ENCODE measurements at regions not wholly inside any gene's neighbourhood (a gene's known extent, or its start where the extent isn't known, plus 50 kb on each side); places are given as distances from the start of the nearest gene placed in this dataset.

GRCh38 chr12:25051171-25051570, 102.3 kb upstream of the BCAT1 start:
- Mint-ChIP-seq H3K27ac (peak overlapping the region; percentile 96 to 100 (median 99)), H3K27me3 (ENCODE audit: low read depth in 3 of 3) (peaks cover 0 to 5% (median 0%) of the 10 kb centered on the region in 3 donors), H3K9me3 (peaks cover 2 to 14% (median 9%) of the 10 kb centered on the region in 7 donors), H3K36me3 (peaks cover 0 to 3% of the 10 kb centered on the region in 2 donors), H3K4me3 (peak overlapping the region; percentile 84 to 95), H3K4me1 (peaks cover 36% of the 10 kb centered on the region)
- peak overlapping the region; percentile 74 for H3K4me2 ChIP-seq (replicated peaks; ENCODE audit: extremely low read depth, low read length, poor library complexity, severe bottlenecking)
- H3K9ac ChIP-seq (ENCODE audit: insufficient read depth, low read length, poor library complexity, severe bottlenecking): peak overlapping the region; percentile 62
- WGBS (ENCODE audit: insufficient coverage): 67% methylated on average over 3 of the region's 6 CpGs
- H2AFZ ChIP-seq (ENCODE audit: insufficient read depth, low read depth, low read length, poor library complexity, severe bottlenecking): peak overlapping the region; percentile 74
- peak overlapping the region; percentile 84 to 98 for H3K27ac ChIP-seq (ENCODE audit: low read depth in 1 of 2, low read length in 2 of 2)
- intact Hi-C loops (cut with micrococcal nuclease): no loop called here
- H3K36me3 ChIP-seq (replicated peaks in 1 of 2; ENCODE audit: control insufficient read depth in 1 of 2, insufficient read depth in 2 of 2, low read length in 2 of 2): no peaks in the 10 kb centered on the region
- H3K4me3 ChIP-seq (replicated peaks in 1 of 3; ENCODE audit: low read depth in 2 of 3, low read length in 3 of 3): peak overlapping the region; percentile 63 to 99 (median 82)
- peak in 2 of 3 donors; percentile 13 to 22 for DNase-seq
- peaks cover 11% of the 10 kb centered on the region for H4K20me1 ChIP-seq (ENCODE audit: insufficient read depth, low read length)
- TF ChIP-seq, protein P1, sequence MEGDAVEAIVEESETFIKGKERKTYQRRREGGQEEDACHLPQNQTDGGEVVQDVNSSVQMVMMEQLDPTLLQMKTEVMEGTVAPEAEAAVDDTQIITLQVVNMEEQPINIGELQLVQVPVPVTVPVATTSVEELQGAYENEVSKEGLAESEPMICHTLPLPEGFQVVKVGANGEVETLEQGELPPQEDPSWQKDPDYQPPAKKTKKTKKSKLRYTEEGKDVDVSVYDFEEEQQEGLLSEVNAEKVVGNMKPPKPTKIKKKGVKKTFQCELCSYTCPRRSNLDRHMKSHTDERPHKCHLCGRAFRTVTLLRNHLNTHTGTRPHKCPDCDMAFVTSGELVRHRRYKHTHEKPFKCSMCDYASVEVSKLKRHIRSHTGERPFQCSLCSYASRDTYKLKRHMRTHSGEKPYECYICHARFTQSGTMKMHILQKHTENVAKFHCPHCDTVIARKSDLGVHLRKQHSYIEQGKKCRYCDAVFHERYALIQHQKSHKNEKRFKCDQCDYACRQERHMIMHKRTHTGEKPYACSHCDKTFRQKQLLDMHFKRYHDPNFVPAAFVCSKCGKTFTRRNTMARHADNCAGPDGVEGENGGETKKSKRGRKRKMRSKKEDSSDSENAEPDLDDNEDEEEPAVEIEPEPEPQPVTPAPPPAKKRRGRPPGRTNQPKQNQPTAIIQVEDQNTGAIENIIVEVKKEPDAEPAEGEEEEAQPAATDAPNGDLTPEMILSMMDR (IDR thresholded peaks at IDR 0.05): no peak
- peaks cover 31% of the 10 kb centered on the region for H3K79me2 ChIP-seq (ENCODE audit: insufficient read depth, low read length)
- peaks cover 0 to 5% of the 10 kb centered on the region in 2 donors for H3K9me3 ChIP-seq (replicated peaks in 1 of 2; ENCODE audit: control insufficient read depth in 1 of 2, insufficient read depth in 1 of 2, low read length in 2 of 2)
- H3K4me1 ChIP-seq (ENCODE audit: control insufficient read depth in 1 of 2, insufficient read depth in 2 of 2, low read length in 2 of 2): peaks cover 32 to 50% of the 10 kb centered on the region in 2 donors
- H3K27me3 ChIP-seq (ENCODE audit: control insufficient read depth in 2 of 2, insufficient read depth in 2 of 2, low read length in 2 of 2): no peaks in the 10 kb centered on the region

- no peaks in the 10 kb centered on the region for H3K36me3 ChIP-seq (replicated peaks in 1 of 2; ENCODE audit: control insufficient read depth in 1 of 2, insufficient read depth in 2 of 2, low read length in 2 of 2)
- H4K20me1 ChIP-seq (ENCODE audit: insufficient read depth, low read length): no peaks in the 10 kb centered on the region
- intact Hi-C loops (cut with micrococcal nuclease): no loop called here
- H3K4me3 ChIP-seq (replicated peaks in 1 of 3; ENCODE audit: low read depth in 2 of 3, low read length in 3 of 3): no peak overlapping the region
- H3K27ac ChIP-seq (ENCODE audit: low read depth in 1 of 2, low read length in 2 of 2): no peak overlapping the region
- peaks cover 2 to 5% of the 10 kb centered on the region in 2 donors for H3K9me3 ChIP-seq (replicated peaks in 1 of 2; ENCODE audit: control insufficient read depth in 1 of 2, insufficient read depth in 1 of 2, low read length in 2 of 2)
- peaks cover 2 to 5% of the 10 kb centered on the region in 2 donors for H3K4me1 ChIP-seq (ENCODE audit: control insufficient read depth in 1 of 2, insufficient read depth in 2 of 2, low read length in 2 of 2)
- peaks cover 4 to 24% (median 14%) of the 10 kb centered on the region in 7 donors for H3K9me3 Mint-ChIP-seq
- peaks cover 0 to 2% of the 10 kb centered on the region in 2 donors for H3K36me3 Mint-ChIP-seq
- DNase-seq: no peak
- TF ChIP-seq, protein P1 (IDR thresholded peaks at IDR 0.05): no peak
- no peak overlapping the region for H3K27ac Mint-ChIP-seq
- peaks cover 0 to 5% (median 0%) of the 10 kb centered on the region in 3 donors for H3K27me3 Mint-ChIP-seq (ENCODE audit: low read depth in 3 of 3)
- H3K4me3 Mint-ChIP-seq: no peak overlapping the region
- no peaks in the 10 kb centered on the region for H3K79me2 ChIP-seq (ENCODE audit: insufficient read depth, low read length)
- no peak overlapping the region for H3K4me2 ChIP-seq (replicated peaks; ENCODE audit: extremely low read depth, low read length, poor library complexity, severe bottlenecking)
- H3K27me3 ChIP-seq (ENCODE audit: control insufficient read depth in 2 of 2, insufficient read depth in 2 of 2, low read length in 2 of 2): no peaks in the 10 kb centered on the region
- H3K9ac ChIP-seq (ENCODE audit: insufficient read depth, low read length, poor library complexity, severe bottlenecking): no peak overlapping the region
- H2AFZ ChIP-seq (ENCODE audit: insufficient read depth, low read depth, low read length, poor library complexity, severe bottlenecking): no peak overlapping the region
- peaks cover 8% of the 10 kb centered on the region for H3K4me1 Mint-ChIP-seq
Measured at GRCh38 chr12:25045869-25046268, 97.0 kb upstream of the BCAT1 start.

All from CD14-positive monocyte (primary cell).